ENCODE measurements at regions not wholly inside any gene's neighbourhood (a gene's known extent, or its start where the extent isn't known, plus 50 kb on each side); places are given as distances from the start of the nearest gene placed in this dataset.
"Not testable (repeated sequence)": the region's sequence is repeated elsewhere in the genome, so short reads cannot be mapped to it uniquely, and the experiment has no call there.

DNA sequence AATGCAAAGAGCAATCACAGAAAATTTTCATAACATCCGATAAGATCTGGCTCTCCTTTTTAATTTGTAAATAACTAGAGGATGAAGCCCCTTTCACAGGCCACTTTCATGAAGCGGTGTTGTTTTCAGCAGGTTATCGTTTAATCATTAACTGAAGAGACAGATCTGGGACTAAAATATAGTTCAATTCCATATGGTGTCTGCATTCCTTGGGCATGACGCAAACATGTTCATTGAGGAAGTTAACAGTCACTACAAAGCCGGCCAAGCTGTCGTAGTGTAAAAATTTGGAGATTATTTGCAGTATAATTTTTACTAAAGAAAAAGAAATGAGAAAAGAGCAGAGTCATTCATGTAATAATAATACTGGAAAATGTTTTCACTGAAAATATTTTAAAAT, 565.2 kb upstream of the ADAMTS5 start:
- DNase-seq, result peak in 1 of 2 experiments; percentile 78

GRCh38 chr21:27528697-27529096, 561.8 kb upstream of the ADAMTS5 start:
- DNase-seq, result no peak

DNA sequence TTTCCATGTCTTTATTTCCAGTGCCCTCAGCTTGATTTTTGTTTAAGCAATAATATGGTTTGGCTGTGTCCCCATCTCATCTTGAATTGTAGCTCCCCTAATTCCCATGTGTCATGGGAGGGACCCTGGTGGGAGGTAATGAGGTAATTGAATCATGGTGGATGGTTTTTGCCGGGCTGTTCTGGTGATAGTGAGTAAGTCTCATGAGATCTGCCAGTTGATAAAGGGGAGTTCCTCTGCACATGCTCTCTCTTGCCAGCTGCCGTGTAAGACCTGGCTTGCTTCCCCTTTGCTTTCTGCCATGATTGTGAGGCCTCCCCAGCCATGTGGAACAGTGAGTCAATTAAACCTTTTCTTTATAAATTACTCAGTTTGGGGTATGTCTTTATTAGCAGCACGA, 559.6 kb upstream of the ADAMTS5 start:
- no peak for DNase-seq

DNA sequence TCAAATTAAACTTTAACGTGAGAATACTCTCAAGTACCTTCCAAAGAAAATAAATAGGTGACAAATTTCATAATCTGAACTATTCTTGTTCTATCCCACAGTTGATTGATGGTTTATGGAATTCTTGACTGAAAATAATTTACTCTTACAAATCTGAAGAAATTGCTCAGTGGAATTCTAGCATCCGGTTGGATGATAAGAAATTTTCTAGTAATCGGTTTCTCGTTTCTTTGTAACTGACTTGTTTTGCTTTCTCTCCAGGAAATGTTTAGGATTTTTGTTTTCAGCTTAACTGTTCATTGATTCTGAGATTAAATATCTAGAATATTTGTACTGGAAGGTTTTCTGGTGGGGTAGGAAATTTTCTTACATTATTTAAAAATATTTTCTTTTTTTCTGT, 558.9 kb upstream of the ADAMTS5 start:
- no peak for DNase-seq

DNA sequence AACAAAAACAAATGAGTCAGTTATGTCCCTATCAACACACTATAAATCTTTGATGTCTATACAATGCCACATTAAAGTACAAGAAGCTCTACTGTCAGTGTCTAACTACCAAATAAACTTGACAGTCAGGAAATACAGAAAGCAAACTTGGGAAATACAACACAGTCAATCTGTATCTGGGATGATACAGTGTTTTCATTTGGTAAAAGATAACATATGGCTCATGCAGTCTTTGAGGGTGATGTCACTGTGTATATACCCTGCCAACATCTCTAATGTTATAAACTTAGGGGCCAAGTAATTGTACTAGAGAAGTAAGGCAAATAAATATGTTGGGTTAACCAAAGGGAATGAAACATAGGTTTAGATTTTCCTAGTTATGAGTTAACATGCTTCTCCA, 552.5 kb upstream of the ADAMTS5 start:
- no peak for DNase-seq

GRCh38 chr21:27517177-27517576, 550.3 kb upstream of the ADAMTS5 start:
- not testable (repeated sequence) for DNase-seq

DNA sequence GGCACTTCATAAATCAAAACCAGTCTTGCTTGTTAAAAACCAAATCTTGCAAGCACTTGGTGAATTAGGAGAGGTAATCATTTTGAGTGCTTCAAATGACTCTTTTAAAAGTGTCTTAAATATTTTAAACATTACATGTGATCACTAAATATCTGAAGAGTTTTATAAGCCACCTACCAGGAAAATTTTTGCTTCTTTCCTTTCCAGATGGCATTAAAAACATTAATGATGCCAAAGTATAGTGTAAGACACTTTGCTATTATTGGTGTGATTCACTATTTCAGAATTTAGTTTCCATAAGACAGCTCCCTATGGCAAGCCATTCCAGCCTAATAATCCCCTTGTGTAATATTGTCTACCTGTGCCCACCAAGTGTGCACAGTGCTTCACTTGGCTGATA, 548.8 kb upstream of the ADAMTS5 start:
- DNase-seq, result no peak

GRCh38 chr21:27513825-27514224, 546.9 kb upstream of the ADAMTS5 start:
- DNase-seq, result no peak

DNA sequence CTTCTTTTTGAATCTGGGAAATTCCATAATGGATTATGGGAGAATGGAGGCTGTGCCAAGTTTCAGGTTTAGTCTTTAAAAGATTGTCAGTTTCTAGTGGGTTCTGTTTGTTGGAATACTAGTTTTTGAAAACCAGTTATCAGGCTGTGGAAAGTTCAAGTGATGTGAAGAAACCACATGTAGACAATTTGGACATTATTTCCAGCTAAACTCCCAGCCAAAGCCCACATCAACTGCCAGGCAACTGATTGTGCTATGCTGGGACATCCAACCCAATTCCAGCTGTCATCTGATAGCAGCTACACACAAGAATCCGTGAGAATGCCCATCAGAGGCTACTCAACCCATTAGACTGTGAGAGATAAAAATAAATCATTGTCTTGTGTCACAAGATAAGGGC, 546.1 kb upstream of the ADAMTS5 start:
- peak in 1 of 2 experiments; percentile 22 for DNase-seq

GRCh38 chr21:27511233-27511632, 544.3 kb upstream of the ADAMTS5 start:
- no peak for DNase-seq

GRCh38 chr21:27507695-27508094, 540.8 kb upstream of the ADAMTS5 start:
- no peak for DNase-seq

GRCh38 chr21:27505516-27505915, 538.6 kb upstream of the ADAMTS5 start:
- no peak for DNase-seq

- no peak for DNase-seq
These were observed 535.9 kb upstream of the ADAMTS5 start for GRCh38 chr21:27502801-27503200.

DNA sequence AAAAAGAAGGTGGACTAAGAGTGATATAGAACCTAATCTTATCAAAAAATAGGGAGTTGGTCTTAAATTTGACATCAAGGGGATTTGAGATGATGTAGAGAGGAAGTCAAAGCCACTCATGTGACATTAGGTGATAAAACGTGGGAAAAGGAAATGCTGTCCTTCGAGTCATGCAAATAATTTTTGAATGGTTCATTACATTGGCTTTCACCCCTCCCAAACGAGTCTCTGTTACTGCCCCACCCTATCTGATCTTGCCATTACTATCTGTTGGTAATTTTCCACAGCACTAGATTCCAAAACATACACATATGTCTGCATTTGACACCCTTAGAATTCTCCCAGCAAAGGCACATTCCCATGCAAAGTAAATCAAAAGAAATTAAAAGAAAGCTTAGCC, 531.1 kb upstream of the ADAMTS5 start:
- no peak for DNase-seq

DNA sequence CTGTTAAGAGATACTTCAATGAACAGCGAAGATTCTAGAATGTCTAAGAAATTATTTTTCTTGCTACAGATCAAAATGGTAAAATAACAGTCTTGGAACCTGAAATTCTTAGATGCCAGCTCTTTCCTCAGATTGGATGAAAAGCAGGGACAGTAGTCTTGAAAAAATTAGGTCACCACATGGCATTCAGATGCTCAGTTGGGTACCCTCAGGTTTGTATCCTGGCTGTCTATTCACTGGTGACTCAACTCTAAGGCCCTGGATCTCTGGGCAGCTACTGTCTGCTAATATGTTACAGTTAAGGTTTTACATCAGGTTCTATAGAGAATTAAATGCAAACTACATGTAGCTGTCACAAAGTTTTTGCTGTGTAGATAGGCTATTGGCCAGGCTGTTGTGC, 528.9 kb upstream of the ADAMTS5 start:
- DNase-seq, result no peak

DNA sequence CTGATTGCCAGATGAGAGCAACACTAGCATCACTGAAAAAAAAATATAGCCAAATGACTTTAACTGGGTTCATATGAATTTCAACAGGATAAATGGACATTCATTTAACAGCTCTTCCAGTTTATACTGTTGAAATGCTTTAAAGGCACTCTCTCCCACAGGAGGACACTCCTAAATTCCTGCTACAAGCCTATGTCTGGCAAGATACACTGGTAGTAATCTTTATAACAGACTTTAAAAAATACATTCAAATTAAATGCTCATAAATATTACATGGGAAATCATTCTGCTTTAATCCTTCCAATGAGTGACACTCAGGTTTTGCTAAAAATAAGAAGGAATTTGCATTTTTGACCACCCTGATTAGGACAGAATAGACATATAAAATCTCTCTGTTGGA, 526.7 kb upstream of the ADAMTS5 start:
- no peak for DNase-seq

- no peak for DNase-seq
These were observed 520.8 kb upstream of the ADAMTS5 start for GRCh38 chr21:27487676-27488075.

DNA sequence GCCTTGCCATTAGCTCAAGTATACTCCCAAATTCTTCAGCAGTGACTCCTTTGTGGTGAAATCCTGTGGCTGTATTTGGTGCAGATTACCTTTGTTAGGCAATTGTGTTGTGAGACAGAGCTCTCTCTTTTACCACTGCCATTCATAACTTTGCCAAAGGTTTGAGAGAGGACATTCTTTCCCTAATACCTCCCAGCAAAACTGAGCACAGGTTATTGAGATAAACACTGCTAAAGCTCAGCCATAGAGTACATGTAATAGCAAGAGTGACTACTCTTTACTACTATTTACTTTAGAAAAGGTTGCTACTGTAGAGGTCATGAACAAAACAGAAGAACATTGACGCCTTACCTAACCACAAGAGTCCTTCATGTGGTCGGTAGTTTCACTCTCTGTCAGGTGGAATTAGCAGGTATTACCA, 514.0 kb upstream of the ADAMTS5 start:
- DNase-seq, result no peak

DNA sequence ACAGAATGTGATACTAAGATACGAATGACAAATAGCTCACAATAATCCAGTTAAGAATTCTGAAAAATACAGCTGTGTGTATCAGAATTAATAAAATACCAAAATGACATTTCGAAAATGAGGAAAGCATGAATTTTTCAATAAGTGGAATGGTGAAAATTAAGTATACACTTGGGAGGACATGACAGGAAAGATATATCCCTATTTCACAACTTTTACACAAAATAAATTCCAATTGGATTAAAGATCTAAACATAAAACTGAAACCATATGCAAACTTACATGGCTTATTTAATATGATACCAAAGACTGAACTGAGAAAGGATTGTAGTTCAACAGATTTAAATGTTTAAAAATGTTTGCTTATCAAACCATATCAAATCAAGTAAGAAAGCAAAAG, 510.4 kb upstream of the ADAMTS5 start:
- DNase-seq, result no peak

GRCh38 chr21:27476696-27477095, 509.8 kb upstream of the ADAMTS5 start:
- no peak for DNase-seq

GRCh38 chr21:27475363-27475955, 508.6 kb upstream of the ADAMTS5 start:
- no peak for DNase-seq

- no peak for DNase-seq
These were observed 500.5 kb upstream of the ADAMTS5 start for GRCh38 chr21:27467366-27467765.

DNA sequence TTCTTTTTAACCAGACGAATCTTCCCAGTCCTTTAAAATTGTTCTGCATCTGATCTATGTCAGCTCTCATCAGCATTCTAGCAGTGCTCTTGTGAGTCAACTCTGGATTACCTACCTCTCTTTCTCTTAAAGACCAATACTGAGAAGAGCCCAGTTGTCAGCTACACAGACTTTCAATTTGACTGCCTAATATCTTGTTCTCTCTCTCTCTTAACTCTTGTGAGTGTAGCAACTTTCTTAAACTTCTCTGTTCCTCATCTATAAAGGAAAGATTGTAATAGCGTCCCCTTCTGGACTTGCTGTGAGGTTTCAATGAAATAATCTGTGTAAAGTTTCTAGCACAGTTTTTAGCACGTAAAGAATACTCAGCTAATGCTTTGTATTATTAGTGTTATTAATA, 499.3 kb upstream of the ADAMTS5 start:
- DNase-seq, result no peak

DNA sequence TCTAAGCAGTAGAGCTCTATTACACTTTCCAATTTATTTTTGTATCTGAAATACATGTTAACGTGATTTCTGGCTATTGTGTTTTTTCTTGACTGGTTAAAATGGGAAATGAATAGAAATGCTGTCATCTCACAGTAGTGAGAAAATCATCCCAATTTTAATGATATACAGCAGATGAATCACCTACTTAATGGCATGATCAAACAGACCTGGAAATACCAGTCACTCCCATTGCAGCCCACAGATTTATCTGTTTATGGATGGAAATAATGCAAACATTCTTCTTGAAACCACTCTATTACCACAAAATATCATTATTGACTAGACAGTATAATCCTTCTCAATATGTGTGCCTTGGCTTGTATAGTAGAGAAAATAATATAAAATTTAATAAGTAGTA, 497.8 kb upstream of the ADAMTS5 start:
- no peak for DNase-seq

DNA sequence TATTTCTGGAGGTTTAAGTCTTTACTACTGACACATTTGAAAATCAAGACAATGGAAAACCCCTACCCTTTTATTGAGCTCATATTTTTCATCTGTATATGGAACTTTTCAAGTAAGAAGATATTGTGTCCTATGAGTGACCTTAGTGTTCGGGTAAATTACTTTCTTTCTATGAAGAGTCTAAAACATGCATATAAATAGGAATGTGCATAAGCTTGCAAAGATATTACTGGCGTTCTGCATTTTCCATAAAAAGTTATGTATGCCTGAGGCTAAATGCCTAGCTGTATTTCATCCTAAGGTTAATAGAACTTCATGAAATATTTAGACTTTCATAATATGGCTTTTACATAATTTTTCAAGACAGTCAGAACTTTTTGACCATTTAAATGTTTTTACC, 495.8 kb upstream of the ADAMTS5 start:
- no peak for DNase-seq

- DNase-seq, result no peak
These were observed 487.3 kb upstream of the ADAMTS5 start for GRCh38 chr21:27454234-27454633.

All from NCI-H524 (cell line).